ENCODE measurements at regions not wholly inside any gene's neighbourhood (a gene's known extent, or its start where the extent isn't known, plus 50 kb on each side); places are given as distances from the start of the nearest gene placed in this dataset.

GRCh38 chr15:77541421-77542181 is 91.1 kb downstream of the LINGO1 start:
- Histone ChIP-seq H3K27me3 (ENCODE audit: control insufficient read depth, insufficient read depth, low read length) (no peaks in the 10 kb centered on the region), H3K36me3 (ENCODE audit: control insufficient read depth, insufficient read depth, low read length) (no peaks in the 10 kb centered on the region), H3K9me3 (ENCODE audit: control insufficient read depth, low read length) (no peaks in the 10 kb centered on the region), H3K4me1 (peaks cover 5% of the 10 kb centered on the region), H2AFZ (no peak overlapping the region), H3K4me3 (ENCODE audit: low read depth, low read length) (no peak overlapping the region), H3K27ac (no peak overlapping the region), H3K79me2 (no peaks in the 10 kb centered on the region), H3K9ac (no peak overlapping the region), H3K4me2 (ENCODE audit: low read length) (no peak overlapping the region)
- TF ChIP-seq CTCF (IDR thresholded peaks at IDR 0.05): no peak

GRCh38 chr15:77540312-77541060 is 92.2 kb downstream of the LINGO1 start:
- Histone ChIP-seq H3K27me3 (ENCODE audit: control insufficient read depth, insufficient read depth, low read length) (no peaks in the 10 kb centered on the region), H3K9ac (no peak overlapping the region), H3K4me2 (ENCODE audit: low read length) (no peak overlapping the region), H3K27ac (no peak overlapping the region), H2AFZ (no peak overlapping the region), H3K36me3 (ENCODE audit: control insufficient read depth, insufficient read depth, low read length) (no peaks in the 10 kb centered on the region), H3K4me3 (ENCODE audit: low read depth, low read length) (no peak overlapping the region), H3K9me3 (ENCODE audit: control insufficient read depth, low read length) (no peaks in the 10 kb centered on the region), H3K79me2 (no peaks in the 10 kb centered on the region), H3K4me1 (peaks cover 5% of the 10 kb centered on the region)
- TF ChIP-seq CTCF (IDR thresholded peaks at IDR 0.05): no peak

GRCh38 chr15:77538793-77539497 is 93.8 kb downstream of the LINGO1 start:
- Histone ChIP-seq H3K9ac (no peak overlapping the region), H2AFZ (no peak overlapping the region), H3K27ac (no peak overlapping the region), H3K4me1 (peaks cover 5% of the 10 kb centered on the region), H3K4me3 (ENCODE audit: low read depth, low read length) (no peak overlapping the region), H3K36me3 (ENCODE audit: control insufficient read depth, insufficient read depth, low read length) (no peaks in the 10 kb centered on the region), H3K9me3 (ENCODE audit: control insufficient read depth, low read length) (no peaks in the 10 kb centered on the region), H3K27me3 (ENCODE audit: control insufficient read depth, insufficient read depth, low read length) (no peaks in the 10 kb centered on the region), H3K4me2 (ENCODE audit: low read length) (no peak overlapping the region), H3K79me2 (no peaks in the 10 kb centered on the region)
- TF ChIP-seq CTCF (IDR thresholded peaks at IDR 0.05): no peak

GRCh38 chr15:77538027-77538451 is 94.7 kb downstream of the LINGO1 start:
- Histone ChIP-seq H3K36me3 (ENCODE audit: control insufficient read depth, insufficient read depth, low read length) (no peaks in the 10 kb centered on the region), H3K4me3 (ENCODE audit: low read depth, low read length) (no peak overlapping the region), H3K27me3 (ENCODE audit: control insufficient read depth, insufficient read depth, low read length) (no peaks in the 10 kb centered on the region), H2AFZ (no peak overlapping the region), H3K4me2 (ENCODE audit: low read length) (no peak overlapping the region), H3K9ac (no peak overlapping the region), H3K27ac (no peak overlapping the region), H3K4me1 (no peaks in the 10 kb centered on the region), H3K79me2 (no peaks in the 10 kb centered on the region), H3K9me3 (ENCODE audit: control insufficient read depth, low read length) (no peaks in the 10 kb centered on the region)
- TF ChIP-seq CTCF (IDR thresholded peaks at IDR 0.05): no peak

Measured in parathyroid adenoma (tissue), 2 donors.